Natural killer cell (primary cell): ENCODE measurements at regions not wholly inside any gene's neighbourhood (a gene's known extent, or its start where the extent isn't known, plus 50 kb on each side); places are given as distances from the start of the nearest gene placed in this dataset.

Experiments used
- ATAC-seq, 3 donors: fragments of 150-1000 bp in 2 of 3; fragments of 200-7000 bp in 1 of 3; cut with Tn5 transposase; 1 replicate in 1 of 3; 2 replicates in 2 of 3; pipeline ENCODE4 v1.10.0; 2021; ENCODE audit warnings: mild to moderate bottlenecking in 2 of 3, moderate library complexity in 2 of 3
- DNase-seq, 2 donors: peaks; one replicate each; pipeline versions ENCODE4 v3.0.0 to v3.0.0-alpha.2; 2013 to 2021; ENCODE audit warnings: mixed read lengths in 1 of 2
- H3K27ac ChIP-seq: one replicate; pipeline ENCODE4 v1.5.1; 2013; ENCODE audit warnings: mild to moderate bottlenecking, low read length
- H3K27me3 ChIP-seq: one replicate; pipeline ENCODE4 v1.6.1; 2013; ENCODE audit warnings: low read length; ENCODE audit not compliant: control insufficient read depth, insufficient read depth
- H3K36me3 ChIP-seq: one replicate; pipeline ENCODE4 v1.6.1; 2013; ENCODE audit warnings: low read length; ENCODE audit not compliant: control insufficient read depth, insufficient read depth
- H3K4me1 ChIP-seq: one replicate; pipeline ENCODE4 v1.6.1; 2013; ENCODE audit warnings: low read length; ENCODE audit not compliant: control insufficient read depth, insufficient read depth
- H3K4me3 ChIP-seq: one replicate; pipeline ENCODE4 v1.5.1; 2013; ENCODE audit warnings: low read length
- H3K9me3 ChIP-seq: one replicate; pipeline ENCODE4 v1.6.1; 2013; ENCODE audit warnings: low read length; ENCODE audit not compliant: control insufficient read depth, insufficient read depth
- H3K27ac Mint-ChIP-seq, 2 donors: one replicate each; pipeline ENCODE4 v1.8.0; 2022; ENCODE audit warnings: mild to moderate bottlenecking in 2 of 2, mixed read lengths in 2 of 2, moderate library complexity in 1 of 2
- H3K27me3 Mint-ChIP-seq, 2 donors: one replicate each; pipeline ENCODE4 v1.8.0; 2022; ENCODE audit warnings: low read depth in 2 of 2, mixed read lengths in 2 of 2
- H3K36me3 Mint-ChIP-seq: one replicate; pipeline ENCODE4 v1.8.0; 2022; ENCODE audit warnings: mixed read lengths
- H3K4me1 Mint-ChIP-seq, 2 donors: one replicate each; pipeline ENCODE4 v1.8.0; 2022; ENCODE audit warnings: mixed read lengths in 2 of 2
- H3K4me3 Mint-ChIP-seq: one replicate; pipeline ENCODE4 v1.8.0; 2022; ENCODE audit warnings: mild to moderate bottlenecking, moderate library complexity, mixed read lengths
- H3K9me3 Mint-ChIP-seq, 2 donors: one replicate each; pipeline ENCODE4 v1.8.0; 2022; ENCODE audit warnings: mixed read lengths in 2 of 2
- WGBS: methylation state at CpG from one replicate; pipeline ENCODE4 v1.1.7; 2013; ENCODE audit warnings: missing lambda C conversion rate; ENCODE audit not compliant: insufficient coverage; 5-methylcytosine and 5-hydroxymethylcytosine counted together
- intact Hi-C: fragments of 100-400 bp; cut with micrococcal nuclease; formaldehyde crosslinking; loops from one replicate; pipeline ENCODE4 v1.14.2; 2022
- TF ChIP-seq, protein P1 (sequence below): fragments of 200-600 bp; IDR thresholded peaks from one replicate; pipeline ENCODE4 v1.8.0; 2022; ENCODE audit warnings: antibody characterized with exemption

DNA sequence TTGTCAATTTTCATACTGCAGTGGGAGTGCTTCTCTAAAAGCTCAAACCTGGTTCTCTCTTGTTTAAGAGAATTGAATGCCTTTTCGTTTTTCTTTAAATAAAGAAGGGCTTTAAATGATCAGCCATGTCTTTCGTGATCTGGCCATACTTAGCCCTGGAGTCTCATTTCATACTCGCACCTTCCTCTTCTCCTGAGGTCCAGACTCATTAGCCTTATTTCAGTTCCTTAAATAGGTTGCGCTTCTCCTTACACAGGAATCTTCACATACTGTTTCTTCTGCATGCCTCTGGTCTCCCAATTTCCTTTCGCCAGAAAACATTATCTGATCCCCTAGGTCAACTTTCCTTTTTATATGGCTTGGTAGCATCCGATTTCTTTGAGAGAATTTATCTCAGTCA is 565.6 kb upstream of the TENM3 start:
- H3K27ac ChIP-seq, result no peak overlapping the region
- H3K4me3 ChIP-seq, result no peak overlapping the region
- no peaks in the 10 kb centered on the region for H3K27me3 ChIP-seq
- H3K36me3 ChIP-seq, result no peaks in the 10 kb centered on the region
- H3K4me1 Mint-ChIP-seq, result no peaks in the 10 kb centered on the region
- 88% methylated on average over 6 of the region's 6 CpGs for WGBS
- no peaks in the 10 kb centered on the region for H3K27me3 Mint-ChIP-seq
- TF ChIP-seq, protein P1, sequence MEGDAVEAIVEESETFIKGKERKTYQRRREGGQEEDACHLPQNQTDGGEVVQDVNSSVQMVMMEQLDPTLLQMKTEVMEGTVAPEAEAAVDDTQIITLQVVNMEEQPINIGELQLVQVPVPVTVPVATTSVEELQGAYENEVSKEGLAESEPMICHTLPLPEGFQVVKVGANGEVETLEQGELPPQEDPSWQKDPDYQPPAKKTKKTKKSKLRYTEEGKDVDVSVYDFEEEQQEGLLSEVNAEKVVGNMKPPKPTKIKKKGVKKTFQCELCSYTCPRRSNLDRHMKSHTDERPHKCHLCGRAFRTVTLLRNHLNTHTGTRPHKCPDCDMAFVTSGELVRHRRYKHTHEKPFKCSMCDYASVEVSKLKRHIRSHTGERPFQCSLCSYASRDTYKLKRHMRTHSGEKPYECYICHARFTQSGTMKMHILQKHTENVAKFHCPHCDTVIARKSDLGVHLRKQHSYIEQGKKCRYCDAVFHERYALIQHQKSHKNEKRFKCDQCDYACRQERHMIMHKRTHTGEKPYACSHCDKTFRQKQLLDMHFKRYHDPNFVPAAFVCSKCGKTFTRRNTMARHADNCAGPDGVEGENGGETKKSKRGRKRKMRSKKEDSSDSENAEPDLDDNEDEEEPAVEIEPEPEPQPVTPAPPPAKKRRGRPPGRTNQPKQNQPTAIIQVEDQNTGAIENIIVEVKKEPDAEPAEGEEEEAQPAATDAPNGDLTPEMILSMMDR, result no peak
- no peaks in the 10 kb centered on the region for H3K36me3 Mint-ChIP-seq
- H3K4me3 Mint-ChIP-seq, result no peak overlapping the region
- H3K9me3 ChIP-seq, result no peaks in the 10 kb centered on the region
- ATAC-seq (no peak), DNase-seq (no peak)
- no peak overlapping the region for H3K27ac Mint-ChIP-seq
- intact Hi-C loops, result no loop called here
- peaks cover 6 to 16% of the 10 kb centered on the region in 2 donors for H3K9me3 Mint-ChIP-seq
- H3K4me1 ChIP-seq, result no peaks in the 10 kb centered on the region

DNA sequence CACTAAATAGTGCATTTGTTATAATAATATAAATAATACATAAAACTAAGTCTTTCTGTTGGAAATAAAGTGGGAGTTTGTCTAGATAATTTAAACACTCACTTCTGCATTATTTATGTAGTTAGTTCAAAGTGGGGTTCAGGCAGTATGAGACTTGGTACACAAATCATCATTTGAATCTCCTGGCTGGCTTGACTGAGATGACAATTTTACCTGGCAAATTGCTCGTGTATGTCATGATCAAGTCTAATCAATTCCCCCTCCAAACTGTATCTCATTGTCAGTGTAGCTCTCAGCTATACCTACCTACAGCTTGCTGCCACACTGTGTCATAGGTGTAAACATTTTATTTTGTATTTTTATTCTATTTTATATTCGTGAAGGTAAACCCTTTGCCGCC is 563.4 kb upstream of the TENM3 start:
- Histone ChIP-seq H3K9me3 (no peaks in the 10 kb centered on the region), H3K27ac (no peak overlapping the region), H3K4me3 (no peak overlapping the region), H3K4me1 (no peaks in the 10 kb centered on the region), H3K36me3 (no peaks in the 10 kb centered on the region), H3K27me3 (no peaks in the 10 kb centered on the region)
- intact Hi-C loops, result no loop called here
- H3K27ac Mint-ChIP-seq, result no peak overlapping the region
- WGBS, result 84% methylated on average over 1 of the region's 3 CpGs
- ATAC-seq (no peak), DNase-seq (no peak)
- TF ChIP-seq, protein P1, result no peak
- no peaks in the 10 kb centered on the region for H3K4me1 Mint-ChIP-seq
- H3K4me3 Mint-ChIP-seq, result no peak overlapping the region
- no peaks in the 10 kb centered on the region for H3K36me3 Mint-ChIP-seq
- H3K27me3 Mint-ChIP-seq, result no peaks in the 10 kb centered on the region
- H3K9me3 Mint-ChIP-seq, result peaks cover 3 to 16% of the 10 kb centered on the region in 2 donors

DNA sequence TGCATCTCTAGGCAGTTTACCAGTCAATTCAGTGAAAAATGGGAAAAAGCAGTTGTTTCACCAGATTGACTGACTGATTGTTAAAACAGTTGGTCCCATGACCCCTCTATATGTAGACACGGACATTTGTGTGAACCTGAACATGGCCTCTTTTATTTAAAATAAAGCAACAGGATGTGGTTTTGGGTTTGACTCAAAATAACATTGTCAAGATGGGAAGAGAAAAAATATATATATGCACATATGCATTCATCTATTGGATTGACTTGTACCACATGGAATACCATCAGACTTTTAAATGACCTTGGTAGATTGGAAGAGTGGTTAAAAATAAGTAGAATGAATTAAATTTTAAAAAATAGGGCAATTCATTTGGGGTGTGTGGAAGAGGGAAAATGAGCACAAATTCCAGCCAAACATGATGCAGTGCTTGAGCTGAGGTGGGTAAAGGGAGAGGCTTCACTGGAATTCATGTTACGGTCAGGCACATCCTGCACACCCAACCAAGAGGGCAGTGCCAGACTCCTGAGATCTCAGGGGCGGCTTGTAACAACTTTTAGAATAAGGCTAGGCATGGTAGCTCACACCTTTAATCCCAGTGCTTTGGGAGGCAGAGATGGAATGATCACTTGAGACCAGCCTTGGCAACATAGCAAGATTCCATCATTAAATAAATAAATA is 560.7 kb upstream of the TENM3 start:
- ATAC-seq (no peak), DNase-seq (no peak)
- intact Hi-C loops, result no loop called here
- H3K9me3 ChIP-seq, result no peaks in the 10 kb centered on the region
- no peaks in the 10 kb centered on the region for H3K36me3 ChIP-seq
- H3K27ac ChIP-seq, result no peak overlapping the region
- H3K4me3 Mint-ChIP-seq, result no peak overlapping the region
- 71% methylated on average over 3 of the region's 3 CpGs for WGBS
- H3K9me3 Mint-ChIP-seq, result peaks cover 3 to 11% of the 10 kb centered on the region in 2 donors
- H3K4me1 Mint-ChIP-seq, result no peaks in the 10 kb centered on the region
- no peaks in the 10 kb centered on the region for H3K27me3 Mint-ChIP-seq
- TF ChIP-seq, protein P1, result no peak
- no peaks in the 10 kb centered on the region for H3K27me3 ChIP-seq
- no peak overlapping the region for H3K27ac Mint-ChIP-seq
- H3K36me3 Mint-ChIP-seq, result no peaks in the 10 kb centered on the region
- no peak overlapping the region for H3K4me3 ChIP-seq
- no peaks in the 10 kb centered on the region for H3K4me1 ChIP-seq

GRCh38 chr4:181684310-181684709 is 558.9 kb upstream of the TENM3 start:
- WGBS, result 83% methylated on average over 2 of the region's 2 CpGs
- intact Hi-C loops, result no loop called here
- H3K36me3 Mint-ChIP-seq, result no peaks in the 10 kb centered on the region

More at GRCh38 chr4:181684310-181684709, 558.9 kb upstream of the TENM3 start:
- no peaks in the 10 kb centered on the region for H3K9me3 ChIP-seq
- TF ChIP-seq, protein P1, result no peak
- peaks cover 4 to 5% of the 10 kb centered on the region in 2 donors for H3K9me3 Mint-ChIP-seq
- H3K27me3 ChIP-seq, result no peaks in the 10 kb centered on the region
- no peaks in the 10 kb centered on the region for H3K27me3 Mint-ChIP-seq
- H3K4me3 ChIP-seq, result no peak overlapping the region
- H3K27ac Mint-ChIP-seq, result no peak overlapping the region
- no peak overlapping the region for H3K4me3 Mint-ChIP-seq
- H3K4me1 Mint-ChIP-seq, result no peaks in the 10 kb centered on the region
- ATAC-seq (no peak), DNase-seq (no peak)
- H3K4me1 ChIP-seq, result no peaks in the 10 kb centered on the region
- no peaks in the 10 kb centered on the region for H3K36me3 ChIP-seq
- H3K27ac ChIP-seq, result no peak overlapping the region
